Heart left ventricle (tissue), 16 donors: ENCODE measurements at regions not wholly inside any gene's neighbourhood (a gene's known extent, or its start where the extent isn't known, plus 50 kb on each side); places are given as distances from the start of the nearest gene placed in this dataset.

ENCODE experiments used
- ATAC-seq, 4 donors: fragments of 200-7000 bp; cut with Tn5 transposase; one replicate each; pipeline ENCODE4 v1.9.1; 2020 to 2022; ENCODE audit warnings: moderate library complexity in 4 of 4, mild to moderate bottlenecking in 3 of 4, moderate number of reproducible peaks in 1 of 4
- DNase-seq, 5 donors: peaks; one replicate each; pipeline ENCODE4 v3.0.0-alpha.2; 2020
- H3K27ac ChIP-seq, 12 donors: fragments of 200-600 bp; sonication (generic) in 4 of 12; one replicate each; pipeline versions ENCODE4 v1.5.0 to v1.8.0; 2016 to 2022; ENCODE audit warnings: mild to moderate bottlenecking in 2 of 12
- H3K27me3 ChIP-seq, 9 donors: fragments of 200-600 bp; sonication (generic) in 2 of 9; one replicate each; pipeline versions ENCODE4 v1.5.1 to v1.8.0; 2016 to 2022; ENCODE audit warnings: mild to moderate bottlenecking in 3 of 9
- H3K36me3 ChIP-seq, 9 donors: fragments of 200-600 bp; sonication (generic) in 2 of 9; one replicate each; pipeline versions ENCODE4 v1.5.0 to v1.8.0; 2018 to 2022; ENCODE audit warnings: mild to moderate bottlenecking in 2 of 9
- H3K4me1 ChIP-seq, 12 donors: fragments of 200-600 bp; sonication (generic) in 4 of 12; one replicate each; pipeline versions ENCODE4 v1.5.0 to v1.8.0; 2016 to 2022; ENCODE audit warnings: mild to moderate bottlenecking in 3 of 12
- H3K4me3 ChIP-seq, 12 donors: fragments of 200-600 bp; sonication (generic) in 4 of 12; one replicate each; pipeline versions ENCODE4 v1.5.0 to v1.8.0; 2017 to 2022; ENCODE audit warnings: mild to moderate bottlenecking in 9 of 12, moderate library complexity in 4 of 12
- H3K9me3 ChIP-seq, 12 donors: fragments of 200-600 bp; sonication (generic) in 4 of 12; one replicate each; pipeline versions ENCODE4 v1.5.0 to v1.8.0; 2016 to 2022; ENCODE audit warnings: mild to moderate bottlenecking in 1 of 12
- POLR2A ChIP-seq, 2 donors: fragments of 450-650 bp; IDR thresholded peaks; one replicate each; pipeline ENCODE4 v1.6.1; 2017; ENCODE audit warnings: antibody characterized with exemption in 2 of 2, mild to moderate bottlenecking in 2 of 2, moderate library complexity in 2 of 2
- WGBS, 4 donors: extraction: QIAGEN DNeasy Blood & Tissue Kit in 2 of 4; methylation state at CpG; one replicate each; pipeline versions ENCODE4 v1.1.5 to v1.1.7; 2013 to 2018; 5-methylcytosine and 5-hydroxymethylcytosine counted together
- intact Hi-C, 10 donors: fragments of 100-400 bp; cut with DNase I; formaldehyde crosslinking; loops; one replicate each; pipeline versions ENCODE4 v1.11.1 to v1.14.2; 2022
- TF ChIP-seq, protein P1 (sequence below), 12 donors: fragments of 200-600 bp; sonication (generic) in 4 of 12; IDR thresholded peaks; one replicate each; pipeline versions ENCODE4 v1.5.0 to v1.8.0; 2018 to 2022; ENCODE audit warnings: antibody characterized with exemption in 12 of 12, mild to moderate bottlenecking in 5 of 12
- donor health status: ischemic (EF 13 %, LVEDD 7.1; RV severe dilation, severe dysfunction).
- donor health status: healthy with polysubstance abuse.
- donor health status: DM: no; HTN: yes; CAD: no.
- donor health status: DM: no; HTN: no; CAD: no.
- donor health status: ischemic (EF 25% LVEDD 6.9; RV normal size, moderate dysfunction).
- donor health status: ischemic (EF 25% LVEDD 5.7; RV mildly dilated, moderate dysfunction).
- donor health status: healthy.
- donor health status: DM: yes; HTN: yes; CAD: no.
- donor health status: ischemic (EF 35%, LVEDD 5.7; RV mildly dilated, moderate dysfunction).
- donor health status: nonischemic (EF 11% LVEDD 7.7; RV severe dilation, severe dysfunction).
- donor health status: DM: yes; HTN: yes; CAD: no.
- donor health status: PGD.
- donor health status: ischemic (EF 29% LVEDD 5.4; RV normal size, mild dysfunction).
- donor health status: nonischemic (EF 23%, LVEDD 6.1; RV moderate dilation, normal function).

DNA sequence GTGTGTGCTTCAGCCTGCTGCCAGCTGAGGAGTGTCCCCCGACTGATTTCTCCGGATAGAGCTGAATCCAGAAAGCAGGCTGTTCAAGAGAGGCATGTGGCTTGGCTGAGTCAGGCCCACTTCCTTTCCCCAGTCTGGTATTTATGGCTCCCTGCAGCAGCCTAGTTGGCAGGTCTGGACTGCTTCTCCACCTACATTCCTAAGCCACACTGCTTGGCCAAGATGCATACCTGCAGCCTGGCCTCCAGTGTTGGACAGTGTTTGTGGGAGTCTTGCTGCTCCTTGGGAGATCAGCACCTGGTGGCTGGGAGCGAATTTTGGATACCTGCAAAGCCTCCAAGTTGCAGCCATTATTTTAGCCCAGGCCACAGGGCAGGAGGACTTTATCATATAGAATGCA lies 670.8 kb downstream of the ACTL7B start:
- intact Hi-C loops: no loop called here

GRCh38 chr9:108184009-108184408 lies 671.8 kb downstream of the ACTL7B start:
- intact Hi-C loops: no loop called here
- WGBS, 4 donors: 94 to 99% (median 95%) methylated on average over 3 of the region's 3 CpGs
- Histone ChIP-seq H3K36me3 (no peaks in the 10 kb centered on the region), H3K4me1 (peaks cover 0 to 10% (median 4%) of the 10 kb centered on the region in 12 donors), H3K9me3 (no peaks in the 10 kb centered on the region), H3K27me3 (no peaks in the 10 kb centered on the region), H3K4me3 (no peak overlapping the region), H3K27ac (no peak overlapping the region)
- no peak for TF ChIP-seq POLR2A (IDR thresholded peaks at IDR 0.05)
- TF ChIP-seq, protein P1, sequence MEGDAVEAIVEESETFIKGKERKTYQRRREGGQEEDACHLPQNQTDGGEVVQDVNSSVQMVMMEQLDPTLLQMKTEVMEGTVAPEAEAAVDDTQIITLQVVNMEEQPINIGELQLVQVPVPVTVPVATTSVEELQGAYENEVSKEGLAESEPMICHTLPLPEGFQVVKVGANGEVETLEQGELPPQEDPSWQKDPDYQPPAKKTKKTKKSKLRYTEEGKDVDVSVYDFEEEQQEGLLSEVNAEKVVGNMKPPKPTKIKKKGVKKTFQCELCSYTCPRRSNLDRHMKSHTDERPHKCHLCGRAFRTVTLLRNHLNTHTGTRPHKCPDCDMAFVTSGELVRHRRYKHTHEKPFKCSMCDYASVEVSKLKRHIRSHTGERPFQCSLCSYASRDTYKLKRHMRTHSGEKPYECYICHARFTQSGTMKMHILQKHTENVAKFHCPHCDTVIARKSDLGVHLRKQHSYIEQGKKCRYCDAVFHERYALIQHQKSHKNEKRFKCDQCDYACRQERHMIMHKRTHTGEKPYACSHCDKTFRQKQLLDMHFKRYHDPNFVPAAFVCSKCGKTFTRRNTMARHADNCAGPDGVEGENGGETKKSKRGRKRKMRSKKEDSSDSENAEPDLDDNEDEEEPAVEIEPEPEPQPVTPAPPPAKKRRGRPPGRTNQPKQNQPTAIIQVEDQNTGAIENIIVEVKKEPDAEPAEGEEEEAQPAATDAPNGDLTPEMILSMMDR (IDR thresholded peaks at IDR 0.05): no peak
- ATAC-seq: no peak
- no peak for DNase-seq

More for the DNA sequence above, 670.8 kb downstream of the ACTL7B start:
- Histone ChIP-seq H3K9me3 (no peaks in the 10 kb centered on the region), H3K36me3 (no peaks in the 10 kb centered on the region), H3K4me3 (no peak overlapping the region), H3K27ac (no peak overlapping the region), H3K4me1 (peaks cover 0 to 10% (median 4%) of the 10 kb centered on the region in 12 donors), H3K27me3 (no peaks in the 10 kb centered on the region)
- WGBS, 4 donors: 32 to 65% (median 51%) methylated on average over 2 to 3 of the region's 3 CpGs
- no peak for DNase-seq
- no peak for ATAC-seq
- TF ChIP-seq, protein P1 (IDR thresholded peaks at IDR 0.05): no peak
- TF ChIP-seq POLR2A (IDR thresholded peaks at IDR 0.05): no peak

DNA sequence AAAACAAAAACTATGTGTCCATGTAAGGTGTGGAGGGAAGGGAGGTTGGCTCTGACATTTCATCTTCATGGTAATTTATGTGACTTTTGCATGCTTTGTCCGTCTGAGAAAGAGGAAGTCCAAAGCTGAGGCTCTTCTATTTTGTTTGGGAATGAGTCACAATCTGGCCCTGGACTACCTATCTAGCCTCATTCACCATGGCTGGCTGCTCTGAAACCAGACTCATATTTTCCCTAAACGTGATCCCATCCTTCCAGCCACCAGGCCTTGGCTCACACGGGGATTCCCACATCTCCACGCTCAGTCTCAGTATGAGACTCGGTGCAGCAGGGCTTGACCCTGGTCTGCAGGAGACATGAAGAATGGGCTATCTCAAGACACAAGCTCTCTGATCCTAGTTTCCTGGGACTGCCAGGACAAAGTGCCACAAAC lies 672.8 kb downstream of the ACTL7B start:
- no peaks in the 10 kb centered on the region for H3K9me3 ChIP-seq
- H3K4me1 ChIP-seq: peaks cover 0 to 10% (median 4%) of the 10 kb centered on the region in 12 donors
- intact Hi-C loops: no loop called here
- H3K27me3 ChIP-seq: no peaks in the 10 kb centered on the region
- WGBS, 4 donors: 73 to 81% (median 81%) methylated on average over 5 of the region's 5 CpGs
- H3K36me3 ChIP-seq: no peaks in the 10 kb centered on the region
- H3K4me3 ChIP-seq: no peak overlapping the region
- DNase-seq: no peak
- peak in 2 of 4 donors; percentile 41 to 47 for ATAC-seq
- TF ChIP-seq, protein P1 (IDR thresholded peaks at IDR 0.05): no peak
- TF ChIP-seq POLR2A (IDR thresholded peaks at IDR 0.05): no peak
- H3K27ac ChIP-seq: no peak overlapping the region

DNA sequence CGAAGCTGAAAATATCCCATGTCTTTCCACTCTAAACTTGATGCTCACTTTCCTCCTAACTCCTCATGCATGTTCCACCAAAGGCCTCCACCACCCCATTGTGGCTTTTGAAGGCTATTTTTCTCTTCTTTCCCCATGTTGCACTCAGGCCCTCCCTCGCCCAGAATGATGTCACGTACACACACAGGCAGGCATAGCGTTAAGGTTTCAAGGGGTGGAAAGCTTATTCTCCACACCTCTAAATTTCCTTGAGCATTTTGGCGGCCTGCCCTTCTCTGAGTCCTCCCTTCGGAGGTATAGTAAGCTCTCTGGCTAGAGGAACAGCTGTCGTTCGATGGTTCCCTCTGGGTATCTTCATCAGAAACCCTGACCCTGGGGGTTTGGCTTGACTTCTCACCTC lies 673.5 kb downstream of the ACTL7B start:
- Histone ChIP-seq H3K27me3 (no peaks in the 10 kb centered on the region), H3K4me1 (peaks cover 0 to 7% (median 4%) of the 10 kb centered on the region in 12 donors), H3K4me3 (no peak overlapping the region), H3K36me3 (no peaks in the 10 kb centered on the region), H3K9me3 (no peaks in the 10 kb centered on the region), H3K27ac (no peak overlapping the region)
- ATAC-seq (no peak), DNase-seq (no peak)
- WGBS, 4 donors: 86 to 91% (median 89%) methylated on average over 8 of the region's 8 CpGs
- no peak for TF ChIP-seq POLR2A (IDR thresholded peaks at IDR 0.05)
- TF ChIP-seq, protein P1 (IDR thresholded peaks at IDR 0.05): no peak
- intact Hi-C loops: no loop called here
